ENCODE measurements at regions not wholly inside any gene's neighbourhood (a gene's known extent, or its start where the extent isn't known, plus 50 kb on each side); places are given as distances from the start of the nearest gene placed in this dataset.

DNA sequence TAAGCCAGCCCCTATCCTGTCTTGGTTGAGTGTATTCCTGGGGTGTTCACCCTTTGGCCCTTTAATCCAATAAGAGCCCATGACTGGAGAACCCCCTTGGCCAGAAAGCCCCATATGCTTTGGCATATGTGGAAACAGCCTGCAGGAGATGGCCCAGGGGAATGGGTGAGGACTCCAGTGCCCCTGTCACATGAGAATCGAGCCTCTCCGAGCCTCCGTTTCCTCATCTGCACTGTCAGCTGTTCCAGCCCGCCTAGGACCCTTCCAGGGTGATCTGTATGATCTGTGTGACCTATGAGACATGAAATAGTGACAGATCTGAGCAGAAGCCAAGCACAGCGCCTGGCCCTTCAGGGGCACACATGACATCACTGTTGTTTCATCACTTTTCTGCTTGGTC, 300.7 kb downstream of the ZNF536 start:
- H3K4me3 ChIP-seq (replicated peaks; ENCODE audit: insufficient read depth, low read length), result no peak overlapping the region
- TF ChIP-seq REST (IDR thresholded peaks at IDR 0.05; ENCODE audit: insufficient replicate concordance, low read depth) (no peak), POLR2AphosphoS5 (IDR thresholded peaks at IDR 0.05; ENCODE audit: low read depth) (no peak), SPI1 (IDR thresholded peaks at IDR 0.05; ENCODE audit: borderline replicate concordance, low read depth) (no peak), CTCF (IDR thresholded peaks at IDR 0.05; ENCODE audit: insufficient read depth, low read length) (no peak), GABPA (IDR thresholded peaks at IDR 0.05; ENCODE audit: low read depth) (no peak)
- no peaks in the 10 kb centered on the region for H3K27me3 ChIP-seq (ENCODE audit: insufficient read depth, poor library complexity, severe bottlenecking)
- DNase-seq (ENCODE audit: low read depth in 1 of 2, low spot score in 1 of 2), result no peak
- H3K27ac ChIP-seq (replicated peaks), result no peak overlapping the region

DNA sequence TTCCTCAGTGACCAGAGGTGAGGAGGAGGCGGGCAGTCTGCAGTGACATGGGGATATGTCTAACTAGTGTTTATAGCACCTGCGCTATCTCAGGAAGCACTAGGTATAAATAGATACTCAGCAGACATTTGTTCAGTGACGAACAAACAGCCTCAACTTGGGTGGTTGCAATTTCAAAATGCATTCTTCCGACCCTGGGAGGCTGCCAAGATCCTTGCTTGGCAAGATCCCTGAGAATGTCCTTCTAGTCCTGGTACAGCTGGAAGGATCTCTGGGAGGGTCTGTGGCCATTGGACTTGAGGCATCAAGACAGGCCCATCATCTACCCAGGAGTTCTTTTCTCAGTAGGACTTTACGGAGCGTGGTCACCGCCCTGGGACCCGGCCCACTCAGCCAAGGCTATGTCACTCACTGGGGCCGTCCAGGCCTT, 299.5 kb downstream of the ZNF536 start:
- Histone ChIP-seq H3K27me3 (ENCODE audit: insufficient read depth, poor library complexity, severe bottlenecking) (no peaks in the 10 kb centered on the region), H3K4me3 (replicated peaks; ENCODE audit: insufficient read depth, low read length) (no peak overlapping the region), H3K27ac (replicated peaks) (no peak overlapping the region)
- DNase-seq (ENCODE audit: low read depth in 1 of 2, low spot score in 1 of 2), result no peak
- no peak for TF ChIP-seq REST (IDR thresholded peaks at IDR 0.05; ENCODE audit: insufficient replicate concordance, low read depth)
- TF ChIP-seq POLR2AphosphoS5 (IDR thresholded peaks at IDR 0.05; ENCODE audit: low read depth), result no peak
- no peak for TF ChIP-seq SPI1 (IDR thresholded peaks at IDR 0.05; ENCODE audit: borderline replicate concordance, low read depth)
- TF ChIP-seq GABPA (IDR thresholded peaks at IDR 0.05; ENCODE audit: low read depth), result no peak
- no peak for TF ChIP-seq CTCF (IDR thresholded peaks at IDR 0.05; ENCODE audit: insufficient read depth, low read length)

- Histone ChIP-seq H3K4me3 (replicated peaks; ENCODE audit: insufficient read depth, low read length) (no peak overlapping the region), H3K27me3 (ENCODE audit: insufficient read depth, poor library complexity, severe bottlenecking) (no peaks in the 10 kb centered on the region), H3K27ac (replicated peaks) (no peak overlapping the region)
- no peak for DNase-seq (ENCODE audit: low read depth in 1 of 2, low spot score in 1 of 2)
- no peak for TF ChIP-seq SPI1 (IDR thresholded peaks at IDR 0.05; ENCODE audit: borderline replicate concordance, low read depth)
- TF ChIP-seq POLR2AphosphoS5 (IDR thresholded peaks at IDR 0.05; ENCODE audit: low read depth), result no peak
- no peak for TF ChIP-seq GABPA (IDR thresholded peaks at IDR 0.05; ENCODE audit: low read depth)
- no peak for TF ChIP-seq REST (IDR thresholded peaks at IDR 0.05; ENCODE audit: insufficient replicate concordance, low read depth)
- TF ChIP-seq CTCF (IDR thresholded peaks at IDR 0.05; ENCODE audit: insufficient read depth, low read length), result no peak
Observed at GRCh38 chr19:30671367-30671619, 299.1 kb downstream of the ZNF536 start.
